ENCODE measurements at regions not wholly inside any gene's neighbourhood (a gene's known extent, or its start where the extent isn't known, plus 50 kb on each side); places are given as distances from the start of the nearest gene placed in this dataset.
"Not testable (repeated sequence)": the region's sequence is repeated elsewhere in the genome, so short reads cannot be mapped to it uniquely, and the experiment has no call there.

GRCh38 chr2:90215880-90216279, 1524.4 kb downstream of the RPIA start:
- H3K36me3 Mint-ChIP-seq (ENCODE audit: low read depth); POLR2A ChIA-PET; DNase-seq; H3K4me1 Mint-ChIP-seq (ENCODE audit: low read depth); H3K27me3 Mint-ChIP-seq (ENCODE audit: low read depth); H3K4me3 Mint-ChIP-seq; ATAC-seq; H3K27ac Mint-ChIP-seq; H3K9me3 Mint-ChIP-seq (ENCODE audit: insufficient read depth); CTCF ChIA-PET: not testable (repeated sequence)

- H3K9me3 Mint-ChIP-seq (ENCODE audit: insufficient read depth); ATAC-seq; H3K27me3 Mint-ChIP-seq (ENCODE audit: low read depth); H3K4me1 Mint-ChIP-seq (ENCODE audit: low read depth); H3K27ac Mint-ChIP-seq; H3K36me3 Mint-ChIP-seq (ENCODE audit: low read depth); CTCF ChIA-PET; H3K4me3 Mint-ChIP-seq; POLR2A ChIA-PET; DNase-seq: not testable (repeated sequence)
These were observed 1525.3 kb downstream of the RPIA start for GRCh38 chr2:90216801-90217200.

- DNase-seq; H3K27me3 Mint-ChIP-seq (ENCODE audit: low read depth); ATAC-seq; H3K4me1 Mint-ChIP-seq (ENCODE audit: low read depth); POLR2A ChIA-PET; CTCF ChIA-PET; H3K36me3 Mint-ChIP-seq (ENCODE audit: low read depth); H3K4me3 Mint-ChIP-seq; H3K27ac Mint-ChIP-seq; H3K9me3 Mint-ChIP-seq (ENCODE audit: insufficient read depth): not testable (repeated sequence)
These were observed 1527.1 kb downstream of the RPIA start for GRCh38 chr2:90218534-90218933.

- H3K27me3 Mint-ChIP-seq (ENCODE audit: low read depth); H3K27ac Mint-ChIP-seq; H3K36me3 Mint-ChIP-seq (ENCODE audit: low read depth); H3K4me3 Mint-ChIP-seq; DNase-seq; H3K9me3 Mint-ChIP-seq (ENCODE audit: insufficient read depth); ATAC-seq; CTCF ChIA-PET; POLR2A ChIA-PET; H3K4me1 Mint-ChIP-seq (ENCODE audit: low read depth): not testable (repeated sequence)
These were observed 1529.3 kb downstream of the RPIA start for GRCh38 chr2:90220623-90221299.

GRCh38 chr2:90221300-90221651, 1529.8 kb downstream of the RPIA start:
- Mint-ChIP-seq H3K27ac (no peak overlapping the region), H3K27me3 (ENCODE audit: low read depth) (no peaks in the 10 kb centered on the region), H3K36me3 (ENCODE audit: low read depth) (no peaks in the 10 kb centered on the region), H3K4me3 (no peak overlapping the region), H3K4me1 (ENCODE audit: low read depth) (no peaks in the 10 kb centered on the region), H3K9me3 (ENCODE audit: insufficient read depth) (no peaks in the 10 kb centered on the region)
- DNase-seq (no peak), ATAC-seq (no peak)
- ChIA-PET POLR2A (no interaction called here), CTCF (no interaction called here)

- H3K4me3 Mint-ChIP-seq; DNase-seq; CTCF ChIA-PET; H3K9me3 Mint-ChIP-seq (ENCODE audit: insufficient read depth); H3K36me3 Mint-ChIP-seq (ENCODE audit: low read depth); POLR2A ChIA-PET; H3K4me1 Mint-ChIP-seq (ENCODE audit: low read depth); H3K27ac Mint-ChIP-seq; H3K27me3 Mint-ChIP-seq (ENCODE audit: low read depth); ATAC-seq: not testable (repeated sequence)
These were observed 1533.3 kb downstream of the RPIA start for GRCh38 chr2:90224767-90225166.

- ATAC-seq; POLR2A ChIA-PET; H3K4me3 Mint-ChIP-seq; H3K27me3 Mint-ChIP-seq (ENCODE audit: low read depth); H3K9me3 Mint-ChIP-seq (ENCODE audit: insufficient read depth); H3K27ac Mint-ChIP-seq; CTCF ChIA-PET; H3K36me3 Mint-ChIP-seq (ENCODE audit: low read depth); DNase-seq; H3K4me1 Mint-ChIP-seq (ENCODE audit: low read depth): not testable (repeated sequence)
These were observed 1535.1 kb downstream of the RPIA start for GRCh38 chr2:90226465-90227072.

- H3K27ac Mint-ChIP-seq; H3K9me3 Mint-ChIP-seq (ENCODE audit: insufficient read depth); H3K4me1 Mint-ChIP-seq (ENCODE audit: low read depth); H3K27me3 Mint-ChIP-seq (ENCODE audit: low read depth); DNase-seq; POLR2A ChIA-PET; H3K36me3 Mint-ChIP-seq (ENCODE audit: low read depth); CTCF ChIA-PET; ATAC-seq; H3K4me3 Mint-ChIP-seq: not testable (repeated sequence)
These were observed 1539.7 kb downstream of the RPIA start for GRCh38 chr2:90231199-90231598.

- DNase-seq; H3K4me1 Mint-ChIP-seq (ENCODE audit: low read depth); POLR2A ChIA-PET; H3K4me3 Mint-ChIP-seq; ATAC-seq; H3K9me3 Mint-ChIP-seq (ENCODE audit: insufficient read depth); H3K27ac Mint-ChIP-seq; H3K27me3 Mint-ChIP-seq (ENCODE audit: low read depth); CTCF ChIA-PET; H3K36me3 Mint-ChIP-seq (ENCODE audit: low read depth): not testable (repeated sequence)
These were observed 1544.0 kb downstream of the RPIA start for GRCh38 chr2:90235452-90235851.

- POLR2A ChIA-PET; H3K9me3 Mint-ChIP-seq (ENCODE audit: insufficient read depth); H3K4me3 Mint-ChIP-seq; H3K4me1 Mint-ChIP-seq (ENCODE audit: low read depth); CTCF ChIA-PET; ATAC-seq; H3K36me3 Mint-ChIP-seq (ENCODE audit: low read depth); H3K27ac Mint-ChIP-seq; H3K27me3 Mint-ChIP-seq (ENCODE audit: low read depth); DNase-seq: not testable (repeated sequence)
These were observed 1546.5 kb downstream of the RPIA start for GRCh38 chr2:90237923-90238361.

- H3K9me3 Mint-ChIP-seq (ENCODE audit: insufficient read depth); DNase-seq; CTCF ChIA-PET; H3K27ac Mint-ChIP-seq; H3K27me3 Mint-ChIP-seq (ENCODE audit: low read depth); H3K4me1 Mint-ChIP-seq (ENCODE audit: low read depth); ATAC-seq; H3K36me3 Mint-ChIP-seq (ENCODE audit: low read depth); H3K4me3 Mint-ChIP-seq; POLR2A ChIA-PET: not testable (repeated sequence)
These were observed 1547.2 kb downstream of the RPIA start for GRCh38 chr2:90238505-90239230.

GRCh38 chr2:90239769-90240168, 1548.3 kb downstream of the RPIA start:
- H3K27me3 Mint-ChIP-seq (ENCODE audit: low read depth); H3K9me3 Mint-ChIP-seq (ENCODE audit: insufficient read depth); H3K36me3 Mint-ChIP-seq (ENCODE audit: low read depth); ATAC-seq; POLR2A ChIA-PET; H3K4me3 Mint-ChIP-seq; H3K27ac Mint-ChIP-seq; H3K4me1 Mint-ChIP-seq (ENCODE audit: low read depth); CTCF ChIA-PET; DNase-seq: not testable (repeated sequence)
